Limb (tissue), 2 donors: ENCODE measurements at regions not wholly inside any gene's neighbourhood (a gene's known extent, or its start where the extent isn't known, plus 50 kb on each side); places are given as distances from the start of the nearest gene placed in this dataset.

Source experiments
- DNase-seq, 2 donors: peaks; one replicate each; pipeline ENCODE4 v3.0.0-alpha.2; 2016; ENCODE audit errors: extremely low spot score in 2 of 2

DNA sequence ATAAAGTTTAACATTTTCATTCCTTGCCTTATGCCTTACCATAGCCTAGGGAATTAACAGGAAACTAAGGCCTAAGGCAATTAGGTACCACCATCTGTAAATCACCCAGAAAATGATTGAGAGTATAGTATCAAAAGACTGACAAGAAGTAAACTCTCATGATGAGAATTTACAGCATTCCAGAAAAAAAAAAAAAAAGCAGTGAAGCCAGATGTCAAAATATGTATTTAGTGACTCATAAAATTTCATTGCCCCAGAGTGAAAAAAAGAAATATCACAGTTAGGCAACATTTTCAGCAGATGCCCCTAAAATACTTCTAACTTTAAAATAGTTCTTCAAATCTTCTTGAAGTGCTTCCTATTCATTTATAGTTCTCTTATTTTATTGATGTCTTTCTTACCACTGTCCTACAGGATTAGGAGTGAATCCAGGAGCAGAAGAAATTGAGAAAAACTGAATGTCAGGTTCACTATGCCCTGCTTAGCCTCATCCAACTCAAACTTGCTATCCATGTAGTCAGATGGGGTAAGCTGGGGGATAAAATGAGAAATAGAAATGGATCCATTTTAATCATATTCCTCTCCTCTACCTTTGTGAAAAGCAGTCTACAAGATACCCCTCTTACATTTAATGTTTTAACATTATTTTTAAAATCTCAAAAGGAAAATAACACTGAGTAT lies 57.3 kb upstream of the TANK start:
- DNase-seq: no peak

DNA sequence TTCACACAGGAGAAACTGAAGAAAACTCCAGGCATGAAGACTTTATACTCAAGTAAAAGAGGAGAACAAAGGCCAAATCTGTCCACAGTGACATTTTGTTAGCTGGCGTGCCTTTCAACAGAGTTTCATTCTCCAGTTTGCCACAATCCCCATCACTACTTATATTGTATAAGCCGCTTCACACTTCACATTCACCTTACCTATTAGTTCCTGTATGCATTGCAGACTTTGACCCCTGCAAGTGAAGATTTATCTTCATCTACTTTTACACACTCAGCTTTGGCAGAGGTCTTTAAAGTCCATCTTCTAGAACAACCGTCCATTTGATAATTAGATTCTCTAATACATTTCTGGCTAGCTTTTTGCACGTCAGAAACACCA lies 56.8 kb upstream of the TANK start:
- DNase-seq: no peak

DNA sequence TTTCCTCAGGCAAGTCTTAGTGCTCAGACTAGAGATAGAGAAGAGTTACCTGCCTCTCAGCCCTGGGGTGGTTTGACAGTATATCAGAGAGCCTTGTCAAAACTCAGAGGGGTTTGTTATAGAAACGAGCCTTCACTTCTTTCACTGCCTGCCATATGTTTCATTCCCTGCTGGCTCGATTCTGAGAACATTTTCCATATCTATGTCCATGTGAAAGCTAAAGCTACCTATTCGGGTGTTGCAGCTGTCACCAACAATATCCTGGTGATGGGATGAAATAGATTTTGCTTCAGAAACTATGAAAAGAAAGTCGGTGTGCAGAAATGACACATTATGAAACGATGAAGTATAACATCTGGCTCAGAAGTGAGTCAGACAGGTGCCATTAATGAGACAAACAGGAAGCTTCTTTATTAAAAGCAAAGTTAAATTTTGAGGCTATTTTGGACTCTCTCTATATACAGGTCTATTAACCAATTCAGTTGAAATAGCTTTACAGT lies 56.1 kb upstream of the TANK start:
- DNase-seq: no peak

DNA sequence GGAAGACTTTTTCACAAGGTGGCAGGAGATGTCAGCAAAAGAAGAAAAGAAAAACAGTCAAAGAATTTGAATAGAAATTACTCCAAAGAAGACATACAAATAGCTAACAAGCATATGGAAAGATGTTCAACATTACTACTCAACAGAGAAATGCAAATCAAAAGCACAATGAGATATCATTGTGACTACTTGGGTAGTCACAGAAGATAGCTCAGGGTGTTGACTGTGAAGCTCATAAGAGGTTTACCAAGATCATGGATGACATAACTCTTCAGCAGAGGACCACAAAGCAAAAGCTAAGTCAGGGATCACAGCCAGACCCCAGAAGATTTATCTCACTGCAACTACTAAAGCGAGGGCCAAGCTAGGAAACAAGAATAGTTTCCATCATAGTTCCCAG lies 53.0 kb upstream of the TANK start:
- DNase-seq: no peak
